HG02610 (cell line): ENCODE measurements at regions not wholly inside any gene's neighbourhood (a gene's known extent, or its start where the extent isn't known, plus 50 kb on each side); places are given as distances from the start of the nearest gene placed in this dataset.

Source experiments
- ATAC-seq: cut with Tn5 transposase; IDR thresholded peaks from one replicate; pipeline ENCODE4 v1.9.1; 2021; ENCODE audit warnings: mild to moderate bottlenecking, moderate library complexity; ENCODE audit not compliant: unreplicated experiment

DNA sequence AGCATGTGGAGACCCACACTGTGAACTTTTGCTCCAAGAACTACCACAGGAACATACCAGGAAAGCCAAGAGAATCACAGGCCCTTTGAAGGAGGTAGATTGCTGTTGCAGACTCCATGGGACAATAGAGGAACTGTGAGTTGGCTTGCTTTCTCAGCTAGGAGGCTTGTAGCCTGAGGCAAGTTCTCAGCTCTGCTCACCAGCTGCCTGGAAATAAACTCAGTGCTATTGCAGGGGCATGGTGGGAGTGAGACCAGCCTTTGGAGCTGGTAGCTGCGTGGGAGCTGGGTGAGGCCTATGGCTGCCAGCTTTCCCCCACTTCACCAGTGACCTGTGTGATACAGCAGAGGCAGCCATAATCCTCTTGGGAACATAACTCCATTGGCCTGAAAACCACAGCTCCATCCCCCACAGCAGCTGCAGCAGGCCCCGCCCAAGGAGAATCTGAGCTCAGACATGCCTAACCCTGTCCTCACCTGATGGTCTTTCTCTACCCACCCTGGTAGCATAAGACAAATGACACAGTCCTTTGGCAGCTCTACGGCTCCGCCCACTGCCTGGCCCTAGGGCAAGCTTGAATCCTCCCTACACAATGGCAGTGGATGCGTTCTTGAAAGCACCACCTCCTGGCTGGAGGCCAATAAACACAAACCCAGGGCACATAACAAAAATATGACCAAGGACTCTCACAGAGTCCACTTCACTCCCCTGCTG lies 389.5 kb downstream of the KIF4B start:
- ATAC-seq: no peak

- no peak for ATAC-seq
These were observed 393.3 kb downstream of the KIF4B start for GRCh38 chr5:155406815-155407214.

GRCh38 chr5:155408465-155408864 lies 394.9 kb downstream of the KIF4B start:
- no peak for ATAC-seq

- no peak for ATAC-seq
These were observed 403.2 kb downstream of the KIF4B start for GRCh38 chr5:155416765-155417164.

- no peak for ATAC-seq
These were observed 405.5 kb downstream of the KIF4B start for GRCh38 chr5:155418960-155419579.

DNA sequence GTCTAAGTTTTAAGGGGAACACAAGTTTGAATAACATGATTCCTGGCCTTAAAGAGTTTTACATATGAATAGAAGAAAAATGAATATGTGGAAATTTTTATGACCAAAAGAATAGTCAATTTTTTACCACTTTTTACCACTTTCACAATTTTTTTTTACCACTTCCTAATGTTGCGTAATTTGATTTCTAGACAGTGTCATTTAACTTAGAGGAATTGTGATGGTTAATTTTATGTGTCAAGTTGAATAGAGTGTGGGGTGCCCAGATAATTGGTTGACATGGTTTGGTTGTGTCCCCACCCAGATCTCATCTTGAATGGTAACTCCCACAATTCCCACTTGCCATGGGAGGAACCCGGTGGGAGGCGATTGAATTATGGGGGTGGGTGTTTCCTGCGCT lies 416.6 kb downstream of the KIF4B start:
- ATAC-seq: no peak

DNA sequence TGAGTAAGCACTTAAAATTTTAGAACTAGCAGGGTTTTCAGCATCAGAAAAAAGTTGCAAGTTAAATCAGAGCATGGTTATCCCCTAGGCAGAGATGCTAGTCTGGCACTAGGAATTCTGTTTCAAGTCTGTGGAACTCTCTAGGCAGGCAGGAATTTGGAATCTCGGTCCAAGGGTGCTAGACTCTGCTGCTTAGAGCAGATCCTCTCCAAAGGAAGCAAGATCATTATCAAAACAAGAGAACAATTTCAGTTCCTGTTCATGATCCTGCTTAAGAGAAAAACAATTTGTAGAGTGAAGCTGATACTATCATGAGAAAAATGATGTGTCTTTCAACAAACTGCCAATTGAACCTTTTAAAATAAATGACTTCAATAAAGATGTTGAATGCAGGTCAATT lies 420.7 kb downstream of the KIF4B start:
- no peak for ATAC-seq

DNA sequence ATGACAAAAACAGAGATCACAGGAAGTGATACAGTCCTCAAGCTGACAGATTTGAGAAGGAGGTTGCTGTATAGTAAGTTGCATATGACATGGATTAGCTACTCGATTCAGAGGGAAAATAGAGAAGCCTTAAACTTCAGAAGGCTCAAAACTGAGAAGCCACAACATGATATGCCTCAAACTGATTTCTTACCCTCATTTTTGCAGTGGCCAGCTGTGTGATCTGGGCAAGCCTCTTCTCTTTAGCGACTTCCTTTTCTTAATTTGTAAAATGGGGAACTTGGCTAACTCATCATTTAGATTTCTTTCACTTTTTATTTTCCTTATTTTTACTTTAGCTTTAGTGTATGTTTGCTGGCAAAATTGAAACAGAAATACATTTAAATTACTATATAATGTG lies 421.1 kb downstream of the KIF4B start:
- ATAC-seq: no peak

GRCh38 chr5:155441849-155442248 lies 428.3 kb downstream of the KIF4B start:
- ATAC-seq: no peak

GRCh38 chr5:155451106-155451505 lies 437.6 kb downstream of the KIF4B start:
- no peak for ATAC-seq

DNA sequence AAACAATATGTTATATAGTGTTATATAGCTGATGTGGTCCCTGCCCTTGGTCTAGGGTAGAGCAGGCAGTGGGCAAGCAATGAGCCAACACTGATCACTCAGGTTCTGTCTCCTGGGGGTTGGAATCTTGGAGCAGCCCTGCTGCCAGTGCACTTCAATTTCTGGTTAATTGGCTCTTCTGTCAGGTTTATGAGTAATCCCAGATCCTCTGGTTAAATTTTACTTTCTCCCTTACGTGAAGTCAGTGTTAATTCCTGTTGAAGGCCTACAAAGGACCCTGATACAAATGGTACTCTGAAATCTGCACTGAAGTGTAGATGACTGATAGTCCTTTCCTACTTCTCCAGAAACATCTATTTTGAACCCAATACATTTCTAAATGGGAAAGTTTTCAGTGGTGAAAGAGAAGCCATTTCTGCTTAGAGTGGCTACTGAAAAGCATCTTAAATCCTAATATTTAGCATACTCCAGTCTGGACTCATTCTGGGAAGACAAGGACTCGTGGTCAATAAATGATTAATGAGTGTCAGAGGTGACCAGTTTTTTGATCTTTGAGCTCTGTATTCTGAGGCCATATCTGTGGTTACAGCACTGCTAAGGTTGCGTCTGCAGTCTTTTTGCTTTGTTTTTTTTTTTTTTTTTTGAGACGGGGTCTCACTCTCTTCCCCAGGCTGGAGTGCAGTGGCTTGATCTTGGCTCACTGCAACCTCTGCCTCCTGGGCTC lies 442.4 kb downstream of the KIF4B start:
- ATAC-seq: no peak

GRCh38 chr5:155459889-155460500 lies 446.4 kb downstream of the KIF4B start:
- no peak for ATAC-seq

DNA sequence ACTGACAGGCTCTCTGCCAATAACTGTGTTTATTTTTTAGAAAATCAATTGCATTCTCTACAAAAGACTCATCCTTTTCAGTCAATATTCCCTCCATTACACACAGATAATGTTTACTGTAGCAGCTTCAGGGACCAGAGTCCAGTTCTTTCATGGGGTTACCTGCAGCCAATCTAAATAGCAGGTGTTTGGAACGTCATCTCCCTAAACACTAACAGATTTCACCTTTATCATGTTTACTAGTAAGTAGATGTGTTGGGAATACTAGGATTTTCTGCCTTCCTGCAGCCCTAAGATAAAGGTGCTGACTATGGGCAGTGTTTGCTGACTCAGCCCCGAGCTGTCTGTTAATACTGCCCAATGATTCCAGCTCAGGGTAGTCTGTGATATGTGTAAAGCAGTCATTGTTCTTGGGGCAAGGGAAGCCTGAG lies 447.0 kb downstream of the KIF4B start:
- no peak for ATAC-seq

- ATAC-seq: no peak
These were observed 447.7 kb downstream of the KIF4B start for GRCh38 chr5:155461304-155461703.

- no peak for ATAC-seq
These were observed 453.3 kb downstream of the KIF4B start for GRCh38 chr5:155466851-155467250.

DNA sequence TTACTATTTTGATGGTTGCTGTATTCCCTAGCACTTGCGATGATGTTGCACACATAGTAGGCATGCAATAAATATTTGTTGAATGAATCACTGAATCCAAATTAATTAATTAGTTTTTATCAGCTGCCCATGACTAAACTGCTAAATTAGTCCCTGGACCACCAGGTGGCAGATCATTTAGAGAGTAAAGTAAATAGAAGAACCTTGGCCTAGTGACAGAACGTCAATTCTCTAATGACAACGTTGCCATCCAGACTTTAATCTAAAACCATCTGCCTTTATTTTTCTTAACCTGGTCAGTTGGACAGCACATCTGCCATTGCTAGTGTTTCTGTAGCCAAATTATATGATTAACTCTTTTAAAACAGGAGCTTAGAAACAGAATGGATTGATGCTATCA lies 457.5 kb downstream of the KIF4B start:
- ATAC-seq: no peak

GRCh38 chr5:155472780-155473179 lies 459.2 kb downstream of the KIF4B start:
- no peak for ATAC-seq

DNA sequence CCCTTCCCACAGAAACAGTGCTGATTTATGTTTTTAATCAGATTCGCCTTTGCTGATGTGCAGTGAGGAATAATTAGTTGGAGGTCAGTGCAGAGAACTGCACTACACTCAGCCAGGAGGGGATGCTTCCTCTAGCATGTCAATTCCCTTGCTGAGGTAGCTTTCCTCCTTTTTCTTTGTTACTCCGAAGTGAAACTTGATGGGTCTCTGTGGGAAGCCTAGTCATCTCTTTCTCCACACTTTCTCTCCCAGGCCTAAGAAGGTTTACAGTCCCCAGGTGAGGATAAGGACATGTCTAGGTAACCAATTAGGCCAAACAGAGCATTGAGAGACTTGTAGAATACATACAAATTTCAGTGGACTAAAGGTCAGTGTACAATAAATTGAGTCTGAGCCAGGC lies 461.8 kb downstream of the KIF4B start:
- ATAC-seq: no peak

DNA sequence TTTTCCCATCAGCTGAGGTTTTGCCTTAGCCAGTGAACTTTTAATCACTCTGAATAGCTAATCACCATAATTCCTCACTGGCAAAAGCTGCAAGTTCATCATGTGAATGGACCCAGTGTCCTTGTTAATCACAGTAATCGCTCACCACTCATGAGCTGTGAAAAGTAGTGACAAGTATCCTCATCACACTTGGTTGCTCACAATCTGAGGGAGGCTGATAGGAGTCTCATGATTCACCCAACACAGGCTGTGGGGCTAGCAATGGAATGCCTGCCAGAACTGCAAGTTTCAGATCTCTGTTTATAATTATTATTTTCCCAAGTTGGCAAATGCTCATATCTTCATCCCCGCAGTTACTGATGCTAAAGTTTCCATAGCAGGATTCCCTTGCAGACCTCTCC lies 467.2 kb downstream of the KIF4B start:
- ATAC-seq: no peak

GRCh38 chr5:155481182-155481581 lies 467.6 kb downstream of the KIF4B start:
- ATAC-seq: no peak

DNA sequence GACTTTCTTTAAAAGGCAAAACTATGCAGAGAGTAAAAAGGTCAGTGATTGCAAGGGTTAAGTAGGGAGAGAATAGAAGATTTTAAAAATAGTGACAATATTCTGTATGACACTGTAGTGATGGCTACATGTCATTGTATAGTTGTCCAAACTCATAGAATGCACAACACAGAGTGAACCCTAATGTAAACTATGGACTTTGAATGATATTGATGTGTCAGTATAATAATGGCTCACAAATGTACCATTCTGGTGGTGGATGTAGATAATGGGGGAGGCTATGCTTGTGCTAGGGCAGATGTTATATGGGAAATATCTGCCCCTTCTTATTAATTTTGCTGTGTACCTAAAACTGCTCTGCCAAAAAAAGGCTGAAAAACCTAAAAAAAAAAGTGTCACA lies 468.9 kb downstream of the KIF4B start:
- ATAC-seq: no peak

DNA sequence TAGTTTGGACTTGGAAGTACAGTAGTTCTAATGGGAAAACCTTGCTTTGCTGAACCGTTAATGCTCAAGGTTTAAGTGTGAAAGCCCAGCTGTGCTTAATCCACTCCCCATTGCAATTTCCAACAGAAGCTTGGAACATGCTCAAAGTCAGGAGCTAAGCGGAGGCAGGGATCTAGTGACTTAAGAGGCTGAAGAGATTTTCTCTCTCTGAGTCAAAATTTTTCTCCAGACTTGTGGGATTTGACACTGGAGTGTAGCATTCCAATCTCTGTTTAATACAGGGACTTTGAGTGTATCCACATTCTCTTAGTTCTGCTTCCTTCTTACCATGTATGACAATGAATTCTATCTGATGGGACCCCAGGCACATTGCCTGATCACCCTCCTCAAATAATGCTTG lies 471.8 kb downstream of the KIF4B start:
- ATAC-seq: no peak
